AG04450 (cell line): ENCODE measurements at regions not wholly inside any gene's neighbourhood (a gene's known extent, or its start where the extent isn't known, plus 50 kb on each side); places are given as distances from the start of the nearest gene placed in this dataset.
"Not testable (repeated sequence)": the region's sequence is repeated elsewhere in the genome, so short reads cannot be mapped to it uniquely, and the experiment has no call there.

ENCODE experiments used
- CTCF ChIA-PET: fragments of 300-600, 350-600 bp; formaldehyde crosslinking; extraction: SDS; loops from one replicate; lab custom pipeline; 2022; ENCODE audit warnings: antibody characterized with exemption, inconsistent platforms; lab: Charles Lee
- POLR2A ChIA-PET: fragments of 350-600 bp; formaldehyde crosslinking; extraction: SDS; loops from one replicate; lab custom pipeline; 2021; ENCODE audit warnings: antibody characterized with exemption, inconsistent platforms; lab: Yijun Ruan, JAX
- DNase-seq: peaks from one replicate; pipeline ENCODE4 v3.0.0-alpha.2; 2011; ENCODE audit warnings: low read depth, low spot score
- H3K27ac ChIP-seq: one replicate; pipeline ENCODE4 v1.5.1; 2012; ENCODE audit warnings: low read depth, low read length, control low read depth
- H3K27me3 ChIP-seq: one replicate; pipeline ENCODE4 v1.6.0; 2012; ENCODE audit warnings: low read length; ENCODE audit not compliant: control insufficient read depth, insufficient read depth
- H3K4me3 ChIP-seq: 2 replicates; pipeline ENCODE4 v1.5.1; 2011; ENCODE audit warnings: mild to moderate bottlenecking, low read depth, low read length, control low read depth
- H3K9me3 ChIP-seq: 2 replicates; pipeline ENCODE4 v1.5.1; 2012; ENCODE audit warnings: low read length; ENCODE audit not compliant: control insufficient read depth, insufficient read depth
- TF ChIP-seq, protein P1 (sequence below): IDR thresholded peaks from 2 replicates; pipeline ENCODE4 v1.5.1; 2011; ENCODE audit warnings: low read depth, low read length, control low read depth, inconsistent platforms

- H3K9me3 ChIP-seq, result no peaks in the 10 kb centered on the region
These were observed 260.4 kb upstream of the DSEL start for GRCh38 chr18:67776929-67777328.

GRCh38 chr18:67771271-67771670 lies 254.8 kb upstream of the DSEL start:
- DNase-seq, result no peak
- ChIA-PET POLR2A (interaction anchor here (0.6 kb wide), 1 partner anchor 246 kb away, joined by 5 read pairs; no protein-coding TSS in a partner anchor), CTCF (no interaction called here)
- Histone ChIP-seq H3K27ac (no peak overlapping the region), H3K4me3 (no peak overlapping the region), H3K9me3 (no peaks in the 10 kb centered on the region), H3K27me3 (no peaks in the 10 kb centered on the region)
- TF ChIP-seq, protein P1, sequence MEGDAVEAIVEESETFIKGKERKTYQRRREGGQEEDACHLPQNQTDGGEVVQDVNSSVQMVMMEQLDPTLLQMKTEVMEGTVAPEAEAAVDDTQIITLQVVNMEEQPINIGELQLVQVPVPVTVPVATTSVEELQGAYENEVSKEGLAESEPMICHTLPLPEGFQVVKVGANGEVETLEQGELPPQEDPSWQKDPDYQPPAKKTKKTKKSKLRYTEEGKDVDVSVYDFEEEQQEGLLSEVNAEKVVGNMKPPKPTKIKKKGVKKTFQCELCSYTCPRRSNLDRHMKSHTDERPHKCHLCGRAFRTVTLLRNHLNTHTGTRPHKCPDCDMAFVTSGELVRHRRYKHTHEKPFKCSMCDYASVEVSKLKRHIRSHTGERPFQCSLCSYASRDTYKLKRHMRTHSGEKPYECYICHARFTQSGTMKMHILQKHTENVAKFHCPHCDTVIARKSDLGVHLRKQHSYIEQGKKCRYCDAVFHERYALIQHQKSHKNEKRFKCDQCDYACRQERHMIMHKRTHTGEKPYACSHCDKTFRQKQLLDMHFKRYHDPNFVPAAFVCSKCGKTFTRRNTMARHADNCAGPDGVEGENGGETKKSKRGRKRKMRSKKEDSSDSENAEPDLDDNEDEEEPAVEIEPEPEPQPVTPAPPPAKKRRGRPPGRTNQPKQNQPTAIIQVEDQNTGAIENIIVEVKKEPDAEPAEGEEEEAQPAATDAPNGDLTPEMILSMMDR, result no peak

More at GRCh38 chr18:67776929-67777328, 260.4 kb upstream of the DSEL start:
- TF ChIP-seq, protein P1, result no peak
- no peak overlapping the region for H3K4me3 ChIP-seq
- POLR2A ChIA-PET, result no interaction called here
- no peak overlapping the region for H3K27ac ChIP-seq
- no peak for DNase-seq
- no peaks in the 10 kb centered on the region for H3K27me3 ChIP-seq
- CTCF ChIA-PET, result no interaction called here

DNA sequence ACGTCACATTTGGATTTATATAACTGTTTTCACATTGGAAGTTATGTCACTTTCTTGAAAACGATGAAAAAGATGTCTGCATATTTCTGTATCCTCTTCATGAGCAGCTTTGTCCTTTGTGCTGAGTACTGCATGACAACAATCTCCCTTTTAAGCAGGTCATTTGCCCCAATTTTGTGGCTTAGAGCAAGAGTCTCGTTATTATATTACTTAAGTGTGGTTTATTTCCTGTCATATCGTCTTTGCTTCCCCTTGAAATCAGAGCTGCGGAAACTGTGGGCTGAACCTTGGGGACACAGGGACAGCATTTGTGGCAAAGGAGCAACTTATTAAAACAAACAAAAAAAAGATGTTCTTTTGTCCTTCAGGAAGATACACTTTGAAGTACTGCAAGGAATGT lies 254.0 kb upstream of the DSEL start:
- POLR2A ChIA-PET, result no interaction called here
- no peak overlapping the region for H3K4me3 ChIP-seq
- H3K27ac ChIP-seq, result no peak overlapping the region
- CTCF ChIA-PET, result no interaction called here
- TF ChIP-seq, protein P1, result no peak
- DNase-seq, result no peak
- H3K27me3 ChIP-seq, result no peaks in the 10 kb centered on the region
- H3K9me3 ChIP-seq, result no peaks in the 10 kb centered on the region

DNA sequence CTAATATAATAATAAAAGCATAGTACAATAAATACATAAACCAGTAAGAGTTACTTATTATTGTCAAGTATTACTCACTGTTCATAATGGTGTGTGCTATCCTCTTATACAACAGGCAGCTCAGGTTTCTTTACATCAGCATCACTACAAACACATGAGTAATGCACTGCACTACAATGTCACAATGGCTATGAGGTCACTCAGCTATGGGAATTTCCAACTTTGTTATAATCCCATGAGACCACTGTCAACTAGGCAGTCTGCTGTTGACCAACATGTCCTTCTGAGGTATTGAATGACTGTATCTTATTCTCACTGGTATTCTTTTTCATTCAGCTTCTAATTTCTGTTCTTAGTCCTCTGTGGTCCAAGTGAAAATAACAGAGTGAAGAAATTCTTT lies 250.4 kb upstream of the DSEL start:
- TF ChIP-seq, protein P1, result no peak
- Histone ChIP-seq H3K27ac (no peak overlapping the region), H3K9me3 (no peaks in the 10 kb centered on the region), H3K4me3 (no peak overlapping the region), H3K27me3 (no peaks in the 10 kb centered on the region)
- CTCF ChIA-PET, result no interaction called here
- DNase-seq, result peak; percentile 78
- POLR2A ChIA-PET, result no interaction called here

DNA sequence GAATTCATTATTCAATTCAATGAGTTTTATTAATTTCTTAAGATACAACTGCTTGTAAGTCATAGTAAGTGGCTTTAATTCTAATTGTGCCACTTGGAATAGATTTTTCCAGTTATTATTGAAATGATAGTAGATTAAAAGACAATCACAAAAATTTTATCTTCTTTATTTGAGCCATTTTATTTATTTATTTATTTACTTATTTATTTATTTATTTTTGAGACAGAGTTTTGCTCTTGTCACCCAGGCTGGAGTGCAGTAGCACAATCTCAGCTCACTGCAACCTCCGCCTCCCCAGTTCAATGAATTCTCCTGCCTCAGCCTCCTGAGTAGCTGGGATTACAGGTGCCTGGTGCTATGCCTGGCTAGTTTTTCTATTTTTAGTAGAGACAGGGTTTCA lies 235.7 kb upstream of the DSEL start:
- H3K4me3 ChIP-seq, H3K9me3 ChIP-seq, POLR2A ChIA-PET: not testable (repeated sequence)

More for the DNA sequence above, 235.7 kb upstream of the DSEL start:
- H3K27ac ChIP-seq, H3K27me3 ChIP-seq, DNase-seq, CTCF ChIA-PET: not testable (repeated sequence)
